HG03103 (cell line): ENCODE measurements at regions not wholly inside any gene's neighbourhood (a gene's known extent, or its start where the extent isn't known, plus 50 kb on each side); places are given as distances from the start of the nearest gene placed in this dataset.
"Not testable (repeated sequence)": the region's sequence is repeated elsewhere in the genome, so short reads cannot be mapped to it uniquely, and the experiment has no call there.

ENCODE experiments used
- ATAC-seq: cut with Tn5 transposase; IDR thresholded peaks from one replicate; pipeline ENCODE4 v1.9.1; 2021; ENCODE audit warnings: low read depth; ENCODE audit not compliant: unreplicated experiment

GRCh38 chr3:28139288-28139687 is 102.1 kb upstream of the CMC1 start:
- ATAC-seq, result no peak

- no peak for ATAC-seq
These were observed 101.3 kb upstream of the CMC1 start for GRCh38 chr3:28139967-28140634.

DNA sequence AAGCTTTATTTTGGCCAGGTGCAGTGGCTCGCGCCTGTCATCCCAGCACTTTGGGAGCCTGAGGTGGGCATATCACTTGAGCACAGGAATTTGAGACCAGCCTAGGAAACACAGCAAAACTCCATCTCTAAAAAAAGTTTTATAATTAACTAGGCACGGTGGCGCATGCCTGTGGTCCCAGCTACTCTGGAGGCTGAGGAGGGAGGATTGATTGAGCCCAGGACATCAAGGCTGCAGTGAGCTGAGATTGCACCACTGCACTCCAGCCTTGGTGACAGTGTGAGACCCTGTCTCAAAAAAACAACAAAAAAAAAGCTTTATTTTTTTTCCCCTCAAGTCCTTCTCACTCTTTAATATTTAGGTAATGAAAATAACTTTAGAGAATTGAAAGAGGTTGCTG is 100.8 kb upstream of the CMC1 start:
- no peak for ATAC-seq

GRCh38 chr3:28149960-28150359 is 91.5 kb upstream of the CMC1 start:
- no peak for ATAC-seq

GRCh38 chr3:28150465-28151206 is 90.8 kb upstream of the CMC1 start:
- ATAC-seq, result no peak

- no peak for ATAC-seq
These were observed 90.2 kb upstream of the CMC1 start for GRCh38 chr3:28151207-28151550.

GRCh38 chr3:28151608-28152228 is 89.7 kb upstream of the CMC1 start:
- peak; percentile 91 for ATAC-seq

- no peak for ATAC-seq
These were observed 85.8 kb upstream of the CMC1 start for GRCh38 chr3:28155631-28156030.

DNA sequence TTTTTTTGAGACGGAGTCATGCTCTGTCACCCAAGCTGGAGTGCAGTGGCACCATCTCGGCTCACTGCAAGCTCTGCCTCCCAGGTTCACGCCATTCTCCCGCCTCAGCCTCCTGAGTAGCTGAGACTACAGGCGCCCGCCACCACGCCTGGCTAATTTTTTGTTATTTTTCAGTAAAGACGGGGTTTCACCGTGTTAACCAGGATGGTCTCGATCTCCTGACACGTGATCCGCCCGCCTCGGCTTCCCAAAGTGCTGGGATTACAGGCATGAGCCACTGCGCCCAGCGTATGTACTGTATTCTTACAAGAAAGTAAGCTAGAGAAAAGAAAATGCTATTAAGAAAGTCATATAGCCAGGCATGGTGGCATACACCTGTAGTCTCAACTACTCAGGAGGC is 84.8 kb upstream of the CMC1 start:
- ATAC-seq, result not testable (repeated sequence)

DNA sequence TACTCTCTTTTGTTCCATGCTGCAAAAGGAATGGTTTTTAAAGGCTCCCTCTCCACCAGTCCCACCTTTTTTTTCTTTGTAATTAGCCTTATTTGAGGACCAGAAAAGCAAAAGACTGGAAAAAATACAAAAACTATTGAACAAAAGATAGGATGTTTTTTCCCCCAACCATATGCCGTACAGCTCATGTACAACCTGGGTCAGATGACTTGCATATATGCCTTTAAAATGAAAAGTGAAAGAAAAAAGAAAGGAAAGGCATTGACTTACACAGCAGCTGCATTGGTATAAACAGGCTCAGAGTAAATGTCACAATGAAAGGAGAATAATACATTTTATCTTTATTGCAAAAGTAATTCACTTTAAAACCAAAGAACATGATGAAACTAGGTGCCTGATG is 69.5 kb upstream of the CMC1 start:
- ATAC-seq, result peak; percentile 69

DNA sequence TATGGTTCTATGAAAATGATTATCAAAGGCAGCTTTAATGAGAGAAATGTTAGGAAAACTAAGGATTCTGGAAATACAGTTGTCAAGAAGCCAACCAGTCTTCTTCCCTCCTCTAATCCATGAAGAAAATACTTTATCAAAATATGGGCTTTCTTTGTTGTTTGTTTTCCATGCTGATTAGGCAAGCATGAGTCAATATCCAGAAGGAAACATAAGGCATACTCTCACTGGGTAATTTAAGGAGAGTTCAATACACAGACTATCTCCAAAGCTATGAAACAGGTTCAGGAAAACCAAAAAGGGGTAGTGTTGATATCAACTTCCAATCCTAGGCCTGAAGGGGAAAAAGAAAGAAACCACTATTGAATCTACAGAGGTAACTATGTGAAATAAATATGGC is 68.7 kb upstream of the CMC1 start:
- no peak for ATAC-seq

- ATAC-seq, result no peak
These were observed 67.6 kb upstream of the CMC1 start for GRCh38 chr3:28173836-28174235.

- ATAC-seq, result no peak
These were observed 54.7 kb upstream of the CMC1 start for GRCh38 chr3:28186748-28187147.

DNA sequence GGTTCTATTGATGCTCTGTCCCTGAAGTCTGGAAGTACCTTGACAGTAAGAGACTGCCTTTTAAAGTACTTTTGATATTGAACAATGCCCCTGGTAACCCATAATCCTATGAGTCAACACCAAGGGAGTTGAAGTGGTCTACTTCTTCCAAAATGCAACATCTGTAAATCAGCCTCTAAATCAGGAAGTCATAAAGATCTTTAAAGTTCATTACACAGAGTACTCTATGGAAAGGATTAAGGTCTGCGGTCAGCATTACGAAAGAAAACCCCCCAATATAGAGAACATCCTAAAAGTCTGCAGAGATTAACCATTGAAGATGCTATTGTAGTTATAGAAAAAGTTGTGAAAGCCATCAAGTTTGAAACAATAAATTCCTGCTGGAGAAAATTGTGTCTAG is 52.7 kb upstream of the CMC1 start:
- no peak for ATAC-seq

- no peak for ATAC-seq
These were observed 50.1 kb upstream of the CMC1 start for GRCh38 chr3:28191363-28191762.
